Omental fat pad (tissue), 3 donors: ENCODE measurements at regions not wholly inside any gene's neighbourhood (a gene's known extent, or its start where the extent isn't known, plus 50 kb on each side); places are given as distances from the start of the nearest gene placed in this dataset.
"Not testable (repeated sequence)": the region's sequence is repeated elsewhere in the genome, so short reads cannot be mapped to it uniquely, and the experiment has no call there.

Experiments
- ATAC-seq: fragments of 150-250 bp; one replicate; pipeline ENCODE4 v1.9.1; 2016; ENCODE audit warnings: mild to moderate bottlenecking, moderate library complexity; ENCODE audit not compliant: low FRiP score
- DNase-seq: peaks from one replicate; pipeline ENCODE4 v3.0.0-alpha.2; 2019; ENCODE audit warnings: low spot score
- CTCF ChIP-seq, 3 donors: fragments of 450-650 bp; IDR thresholded peaks; one replicate each; pipeline ENCODE4 v1.5.1; 2016 to 2017; ENCODE audit warnings: antibody characterized with exemption in 3 of 3, mild to moderate bottlenecking in 3 of 3, moderate library complexity in 2 of 3

- ATAC-seq (no peak), DNase-seq (no peak)
- no peak for TF ChIP-seq CTCF (IDR thresholded peaks at IDR 0.05)
Observed at GRCh38 chr1:55777545-55777944, 562.4 kb upstream of the USP24 start.

GRCh38 chr1:55775007-55775406, 559.8 kb upstream of the USP24 start:
- TF ChIP-seq CTCF (IDR thresholded peaks at IDR 0.05) = no peak
- no peak for DNase-seq
- no peak for ATAC-seq

GRCh38 chr1:55774446-55774845, 559.3 kb upstream of the USP24 start:
- ATAC-seq (no peak), DNase-seq (no peak)
- no peak for TF ChIP-seq CTCF (IDR thresholded peaks at IDR 0.05)

GRCh38 chr1:55773211-55773940, 558.2 kb upstream of the USP24 start:
- ATAC-seq (no peak), DNase-seq (no peak)
- TF ChIP-seq CTCF (IDR thresholded peaks at IDR 0.05) = no peak

GRCh38 chr1:55768327-55768952, 553.3 kb upstream of the USP24 start:
- no peak for ATAC-seq
- no peak for DNase-seq
- no peak for TF ChIP-seq CTCF (IDR thresholded peaks at IDR 0.05)

GRCh38 chr1:55767171-55767570, 552.0 kb upstream of the USP24 start:
- TF ChIP-seq CTCF (IDR thresholded peaks at IDR 0.05) = no peak
- no peak for ATAC-seq
- no peak for DNase-seq

- not testable (repeated sequence) for DNase-seq, ATAC-seq
Observed at GRCh38 chr1:55765505-55765904, 550.3 kb upstream of the USP24 start.
